SK-N-MC (cell line): ENCODE measurements at regions not wholly inside any gene's neighbourhood (a gene's known extent, or its start where the extent isn't known, plus 50 kb on each side); places are given as distances from the start of the nearest gene placed in this dataset.

ENCODE experiments used
- EZH2 ChIP-seq: fragments of 200-600 bp; sonication (generic); IDR thresholded peaks from one replicate; pipeline ENCODE4 v1.6.1; 2017; ENCODE audit warnings: antibody characterized with exemption
- POLR2AphosphoS5 ChIP-seq: IDR thresholded peaks from 2 replicates; pipeline ENCODE4 v1.6.1; 2012; ENCODE audit warnings: mild to moderate bottlenecking, low read depth, low read length, borderline replicate concordance

GRCh38 chr20:48019496-48019895 lies 234.2 kb upstream of the SULF2 start:
- TF ChIP-seq POLR2AphosphoS5 (no peak), EZH2 (no peak)
